ENCODE measurements at regions not wholly inside any gene's neighbourhood (a gene's known extent, or its start where the extent isn't known, plus 50 kb on each side); places are given as distances from the start of the nearest gene placed in this dataset.
"Not testable (repeated sequence)": the region's sequence is repeated elsewhere in the genome, so short reads cannot be mapped to it uniquely, and the experiment has no call there.

- DNase-seq: not testable (repeated sequence)
Measured at GRCh38 chr16:29184738-29185438, 200.0 kb downstream of the LAT start.

GRCh38 chr16:29182940-29183868 is 198.4 kb downstream of the LAT start:
- not testable (repeated sequence) for DNase-seq

- no peak for DNase-seq
Measured at GRCh38 chr16:29182501-29182900, 197.6 kb downstream of the LAT start.

GRCh38 chr16:29181921-29182411 is 197.1 kb downstream of the LAT start:
- DNase-seq: not testable (repeated sequence)

- DNase-seq: not testable (repeated sequence)
Measured at GRCh38 chr16:29181254-29181780, 196.5 kb downstream of the LAT start.

- not testable (repeated sequence) for DNase-seq
Measured at GRCh38 chr16:29180206-29180600, 195.4 kb downstream of the LAT start.

GRCh38 chr16:29179401-29180205 is 194.8 kb downstream of the LAT start:
- not testable (repeated sequence) for DNase-seq

- not testable (repeated sequence) for DNase-seq
Measured at GRCh38 chr16:29177888-29178726, 193.3 kb downstream of the LAT start.

GRCh38 chr16:29177203-29177887 is 192.5 kb downstream of the LAT start:
- DNase-seq: not testable (repeated sequence)

- DNase-seq: not testable (repeated sequence)
Measured at GRCh38 chr16:29176822-29177202, 192.0 kb downstream of the LAT start.

GRCh38 chr16:29176154-29176470 is 191.3 kb downstream of the LAT start:
- not testable (repeated sequence) for DNase-seq

GRCh38 chr16:29175411-29176153 is 190.7 kb downstream of the LAT start:
- DNase-seq: not testable (repeated sequence)

- not testable (repeated sequence) for DNase-seq
Measured at GRCh38 chr16:29173371-29174305, 188.8 kb downstream of the LAT start.

- not testable (repeated sequence) for DNase-seq
Measured at GRCh38 chr16:29172098-29172724, 187.4 kb downstream of the LAT start.

GRCh38 chr16:29171296-29171695 is 186.4 kb downstream of the LAT start:
- not testable (repeated sequence) for DNase-seq

- not testable (repeated sequence) for DNase-seq
Measured at GRCh38 chr16:29170393-29171119, 185.7 kb downstream of the LAT start.

Data from muscle of arm (tissue), 1 donor.